HEK293 (cell line): ENCODE measurements at regions not wholly inside any gene's neighbourhood (a gene's known extent, or its start where the extent isn't known, plus 50 kb on each side); places are given as distances from the start of the nearest gene placed in this dataset.

Experiments
- CTCF ChIA-PET: fragments of 350-600 bp; formaldehyde crosslinking; extraction: SDS; loops from one replicate; lab custom pipeline; 2021; ENCODE audit warnings: antibody characterized with exemption; lab: Yijun Ruan, JAX
- POLR2A ChIA-PET: fragments of 300-600 bp; formaldehyde crosslinking; extraction: SDS; loops from one replicate; lab custom pipeline; 2020; ENCODE audit warnings: antibody characterized with exemption, inconsistent platforms; lab: Yijun Ruan, JAX
- H3K27ac ChIP-seq: fragments of 200-500 bp; sonication (Bioruptor generic); 2 replicates; pipeline ENCODE4 v1.5.1; 2014; ENCODE audit warnings: low read depth, low read length, control low read depth, inconsistent platforms; ENCODE audit errors: extremely low read depth
- H3K36me3 ChIP-seq, 2 experiments: fragments of 200-500 bp in 1 of 2; sonication (Bioruptor generic) in 1 of 2; 1 replicate in 1 of 2; 2 replicates in 1 of 2; pipeline ENCODE4 v1.5.1; 2014 to 2017; ENCODE audit warnings: inconsistent platforms in 2 of 2, low read length in 2 of 2; ENCODE audit not compliant: control insufficient read depth in 2 of 2, insufficient read depth in 1 of 2
- H3K4me1 ChIP-seq: fragments of 200-500 bp; sonication (Bioruptor generic); 2 replicates; pipeline ENCODE4 v1.5.1; 2014; ENCODE audit warnings: mild to moderate bottlenecking, low read length, inconsistent platforms; ENCODE audit not compliant: control insufficient read depth, insufficient read depth
- H3K4me3 ChIP-seq: 2 replicates; pipeline ENCODE4 v1.5.1; 2011; ENCODE audit warnings: low read depth, mild to moderate bottlenecking, control low read depth, low read length, moderate library complexity
- H3K9me3 ChIP-seq: fragments of 200-500 bp; sonication (Bioruptor generic); 2 replicates; pipeline ENCODE4 v1.5.1; 2014; ENCODE audit warnings: low read depth, low read length, inconsistent platforms; ENCODE audit not compliant: control insufficient read depth, insufficient read depth
- GLI4 ChIP-seq: fragments of 450-650 bp; formaldehyde crosslinking; IDR thresholded peaks from 2 replicates; pipeline ENCODE4 v1.5.1; 2016; ENCODE audit warnings: missing biosample characterization, missing genetic modification characterization
- HOXD13 ChIP-seq: sonication (generic); formaldehyde crosslinking; IDR thresholded peaks from 2 replicates; pipeline ENCODE4 v1.8.0; 2022; ENCODE audit warnings: missing genetic modification reagents, borderline replicate concordance
- KLF1 ChIP-seq: fragments of 450-650 bp; formaldehyde crosslinking; IDR thresholded peaks from 2 replicates; pipeline ENCODE4 v1.5.1; 2016; ENCODE audit warnings: missing biosample characterization, missing genetic modification characterization
- ZBTB7A ChIP-seq: fragments of 450-650 bp; formaldehyde crosslinking; IDR thresholded peaks from 2 replicates; pipeline ENCODE4 v1.5.1; 2016; ENCODE audit warnings: low read depth, missing biosample characterization, missing genetic modification characterization
- ZFP41 ChIP-seq: fragments of 450-650 bp; formaldehyde crosslinking; IDR thresholded peaks from 2 replicates; pipeline ENCODE4 v1.5.1; 2016; ENCODE audit warnings: missing biosample characterization, missing genetic modification characterization, borderline replicate concordance
- ZNF155 ChIP-seq: fragments of 450-650 bp; formaldehyde crosslinking; IDR thresholded peaks from 2 replicates; pipeline ENCODE4 v1.5.1; 2016; ENCODE audit warnings: missing biosample characterization, missing genetic modification characterization
- ZNF175 ChIP-seq: fragments of 450-650 bp; formaldehyde crosslinking; IDR thresholded peaks from 2 replicates; pipeline ENCODE4 v1.5.1; 2016; ENCODE audit warnings: missing biosample characterization, missing genetic modification characterization
- ZNF266 ChIP-seq: fragments of 450-650 bp; formaldehyde crosslinking; IDR thresholded peaks from 2 replicates; pipeline ENCODE4 v1.5.1; 2016; ENCODE audit warnings: missing biosample characterization, missing genetic modification characterization, low read depth
- ZNF274 ChIP-seq, 2 experiments: fragments of 200-500 bp in 1 of 2; fragments of 450-650 bp in 1 of 2; sonication (Bioruptor generic) in 1 of 2; formaldehyde crosslinking in 1 of 2; IDR thresholded peaks; 2 replicates each; pipeline versions ENCODE4 v1.5.1 to v1.6.1; 2014 to 2016; ENCODE audit warnings: borderline replicate concordance in 1 of 2, inconsistent platforms in 1 of 2, low read length in 1 of 2, missing biosample characterization in 1 of 2, missing genetic modification characterization in 1 of 2
- ZNF404 ChIP-seq: fragments of 450-650 bp; formaldehyde crosslinking; IDR thresholded peaks from 2 replicates; pipeline ENCODE4 v1.5.1; 2017; ENCODE audit warnings: missing biosample characterization, missing genetic modification characterization
- ZNF510 ChIP-seq: fragments of 450-650 bp; formaldehyde crosslinking; IDR thresholded peaks from 2 replicates; pipeline ENCODE4 v1.5.1; 2018; ENCODE audit warnings: mild to moderate bottlenecking, missing genetic modification characterization, missing biosample characterization; ENCODE audit not compliant: insufficient replicate concordance
- ZNF558 ChIP-seq: fragments of 450-650 bp; formaldehyde crosslinking; IDR thresholded peaks from 2 replicates; pipeline ENCODE4 v1.5.1; 2016; ENCODE audit warnings: missing biosample characterization, missing genetic modification characterization
- ZNF629 ChIP-seq: fragments of 450-650 bp; formaldehyde crosslinking; IDR thresholded peaks from 2 replicates; pipeline ENCODE4 v1.5.1; 2017; ENCODE audit warnings: missing biosample characterization, missing genetic modification characterization
- TF ChIP-seq, protein P1 (sequence below): fragments of 450-650 bp; formaldehyde crosslinking; IDR thresholded peaks from 2 replicates; pipeline ENCODE4 v1.5.1; 2016; ENCODE audit warnings: missing biosample characterization, missing genetic modification characterization
- TF ChIP-seq, protein P2 (sequence below): fragments of 450-650 bp; formaldehyde crosslinking; IDR thresholded peaks from 2 replicates; pipeline ENCODE4 v1.5.1; 2016; ENCODE audit warnings: missing biosample characterization, missing genetic modification characterization
- TF ChIP-seq, protein P3 (sequence below): sonication (generic); formaldehyde crosslinking; IDR thresholded peaks from 2 replicates; pipeline ENCODE4 v1.8.1; 2022; ENCODE audit warnings: mild to moderate bottlenecking, moderate library complexity, missing genetic modification reagents
- TF ChIP-seq, protein P4 (sequence below): fragments of 450-650 bp; IDR thresholded peaks from 2 replicates; pipeline ENCODE4 v1.5.1; 2018; ENCODE audit warnings: missing biosample characterization, missing genetic modification characterization
- TF ChIP-seq, protein P5 (sequence below): fragments of 450-650 bp; formaldehyde crosslinking; IDR thresholded peaks from 2 replicates; pipeline ENCODE4 v1.5.1; 2016; ENCODE audit warnings: missing biosample characterization, missing genetic modification characterization
- TF ChIP-seq, protein P6 (sequence below): fragments of 450-650 bp; formaldehyde crosslinking; IDR thresholded peaks from 2 replicates; pipeline ENCODE4 v1.5.1; 2016; ENCODE audit warnings: missing biosample characterization, missing genetic modification characterization

DNA sequence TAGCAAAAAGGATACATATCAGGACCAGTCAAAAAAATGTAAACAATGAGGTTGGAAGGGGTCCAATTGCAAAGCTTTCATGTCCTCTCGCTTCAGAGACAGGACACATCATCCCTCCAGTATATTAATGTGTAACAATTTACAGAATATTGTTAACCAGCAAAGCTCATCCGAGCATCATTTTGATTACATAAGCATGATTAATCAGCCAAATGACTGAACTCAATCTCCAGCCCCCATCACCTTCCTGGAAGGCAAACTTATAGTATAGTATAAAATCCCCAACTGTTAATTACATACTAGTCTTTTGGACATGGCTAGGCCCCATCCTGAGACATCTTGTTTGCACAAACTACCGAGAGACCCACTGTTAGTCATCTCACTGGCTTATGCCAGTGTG lies 77.6 kb upstream of the TRAM1L1 start (continued):
- TF ChIP-seq, protein P1, sequence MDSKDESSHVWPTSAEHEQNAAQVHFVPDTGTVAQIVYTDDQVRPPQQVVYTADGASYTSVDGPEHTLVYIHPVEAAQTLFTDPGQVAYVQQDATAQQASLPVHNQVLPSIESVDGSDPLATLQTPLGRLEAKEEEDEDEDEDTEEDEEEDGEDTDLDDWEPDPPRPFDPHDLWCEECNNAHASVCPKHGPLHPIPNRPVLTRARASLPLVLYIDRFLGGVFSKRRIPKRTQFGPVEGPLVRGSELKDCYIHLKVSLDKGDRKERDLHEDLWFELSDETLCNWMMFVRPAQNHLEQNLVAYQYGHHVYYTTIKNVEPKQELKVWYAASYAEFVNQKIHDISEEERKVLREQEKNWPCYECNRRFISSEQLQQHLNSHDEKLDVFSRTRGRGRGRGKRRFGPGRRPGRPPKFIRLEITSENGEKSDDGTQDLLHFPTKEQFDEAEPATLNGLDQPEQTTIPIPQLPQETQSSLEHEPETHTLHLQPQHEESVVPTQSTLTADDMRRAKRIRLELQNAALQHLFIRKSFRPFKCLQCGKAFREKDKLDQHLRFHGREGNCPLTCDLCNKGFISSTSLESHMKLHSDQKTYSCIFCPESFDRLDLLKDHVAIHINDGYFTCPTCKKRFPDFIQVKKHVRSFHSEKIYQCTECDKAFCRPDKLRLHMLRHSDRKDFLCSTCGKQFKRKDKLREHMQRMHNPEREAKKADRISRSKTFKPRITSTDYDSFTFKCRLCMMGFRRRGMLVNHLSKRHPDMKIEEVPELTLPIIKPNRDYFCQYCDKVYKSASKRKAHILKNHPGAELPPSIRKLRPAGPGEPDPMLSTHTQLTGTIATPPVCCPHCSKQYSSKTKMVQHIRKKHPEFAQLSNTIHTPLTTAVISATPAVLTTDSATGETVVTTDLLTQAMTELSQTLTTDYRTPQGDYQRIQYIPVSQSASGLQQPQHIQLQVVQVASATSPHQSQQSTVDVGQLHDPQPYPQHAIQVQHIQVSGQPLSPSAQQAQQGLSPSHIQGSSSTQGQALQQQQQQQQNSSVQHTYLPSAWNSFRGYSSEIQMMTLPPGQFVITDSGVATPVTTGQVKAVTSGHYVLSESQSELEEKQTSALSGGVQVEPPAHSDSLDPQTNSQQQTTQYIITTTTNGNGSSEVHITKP (tag by site-specific recombination), result no peak
- no peak for TF ChIP-seq ZNF558 (tag by site-specific recombination)
- TF ChIP-seq, all 188 proteins: peak for 0

DNA sequence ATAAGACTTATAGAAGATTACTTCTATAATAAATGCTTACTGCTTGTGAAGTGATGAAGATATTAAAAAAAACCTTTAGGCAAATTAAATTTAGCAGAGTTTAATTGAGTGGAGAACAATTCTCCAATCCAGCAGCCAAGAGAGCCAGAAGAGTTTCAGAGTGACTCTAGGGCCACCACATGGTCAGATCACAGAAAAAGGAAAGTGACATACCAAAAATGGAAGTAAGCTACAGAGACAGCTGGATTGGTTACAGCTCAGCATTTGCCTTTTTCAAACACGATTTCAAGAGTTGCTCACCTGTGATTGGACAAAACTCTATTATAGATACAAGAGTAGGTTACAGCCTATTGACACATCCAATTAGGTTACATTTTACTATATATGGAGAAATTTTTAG lies 79.0 kb upstream of the TRAM1L1 start:
- no peaks in the 10 kb centered on the region for H3K4me1 ChIP-seq
- POLR2A ChIA-PET, result no interaction called here

More for the DNA sequence above, 79.0 kb upstream of the TRAM1L1 start:
- Histone ChIP-seq H3K36me3 (no peaks in the 10 kb centered on the region), H3K9me3 (no peaks in the 10 kb centered on the region), H3K4me3 (no peak overlapping the region), H3K27ac (no peak overlapping the region)
- no peak for TF ChIP-seq ZBTB7A (tag by site-specific recombination)
- TF ChIP-seq ZNF274 (IDR thresholded peaks at IDR 0.05; ENCODE audit: low read length), result no peak
- TF ChIP-seq ZNF274 (tag by site-specific recombination; IDR thresholded peaks at IDR 0.05; ENCODE audit: borderline replicate concordance), result no peak
- TF ChIP-seq, protein P2, sequence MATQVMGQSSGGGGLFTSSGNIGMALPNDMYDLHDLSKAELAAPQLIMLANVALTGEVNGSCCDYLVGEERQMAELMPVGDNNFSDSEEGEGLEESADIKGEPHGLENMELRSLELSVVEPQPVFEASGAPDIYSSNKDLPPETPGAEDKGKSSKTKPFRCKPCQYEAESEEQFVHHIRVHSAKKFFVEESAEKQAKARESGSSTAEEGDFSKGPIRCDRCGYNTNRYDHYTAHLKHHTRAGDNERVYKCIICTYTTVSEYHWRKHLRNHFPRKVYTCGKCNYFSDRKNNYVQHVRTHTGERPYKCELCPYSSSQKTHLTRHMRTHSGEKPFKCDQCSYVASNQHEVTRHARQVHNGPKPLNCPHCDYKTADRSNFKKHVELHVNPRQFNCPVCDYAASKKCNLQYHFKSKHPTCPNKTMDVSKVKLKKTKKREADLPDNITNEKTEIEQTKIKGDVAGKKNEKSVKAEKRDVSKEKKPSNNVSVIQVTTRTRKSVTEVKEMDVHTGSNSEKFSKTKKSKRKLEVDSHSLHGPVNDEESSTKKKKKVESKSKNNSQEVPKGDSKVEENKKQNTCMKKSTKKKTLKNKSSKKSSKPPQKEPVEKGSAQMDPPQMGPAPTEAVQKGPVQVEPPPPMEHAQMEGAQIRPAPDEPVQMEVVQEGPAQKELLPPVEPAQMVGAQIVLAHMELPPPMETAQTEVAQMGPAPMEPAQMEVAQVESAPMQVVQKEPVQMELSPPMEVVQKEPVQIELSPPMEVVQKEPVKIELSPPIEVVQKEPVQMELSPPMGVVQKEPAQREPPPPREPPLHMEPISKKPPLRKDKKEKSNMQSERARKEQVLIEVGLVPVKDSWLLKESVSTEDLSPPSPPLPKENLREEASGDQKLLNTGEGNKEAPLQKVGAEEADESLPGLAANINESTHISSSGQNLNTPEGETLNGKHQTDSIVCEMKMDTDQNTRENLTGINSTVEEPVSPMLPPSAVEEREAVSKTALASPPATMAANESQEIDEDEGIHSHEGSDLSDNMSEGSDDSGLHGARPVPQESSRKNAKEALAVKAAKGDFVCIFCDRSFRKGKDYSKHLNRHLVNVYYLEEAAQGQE, result no peak
- no peak for TF ChIP-seq GLI4
- TF ChIP-seq ZNF175 (tag by site-specific recombination), result no peak
- no peak for TF ChIP-seq ZNF629 (tag by site-specific recombination)
- TF ChIP-seq, protein P3, sequence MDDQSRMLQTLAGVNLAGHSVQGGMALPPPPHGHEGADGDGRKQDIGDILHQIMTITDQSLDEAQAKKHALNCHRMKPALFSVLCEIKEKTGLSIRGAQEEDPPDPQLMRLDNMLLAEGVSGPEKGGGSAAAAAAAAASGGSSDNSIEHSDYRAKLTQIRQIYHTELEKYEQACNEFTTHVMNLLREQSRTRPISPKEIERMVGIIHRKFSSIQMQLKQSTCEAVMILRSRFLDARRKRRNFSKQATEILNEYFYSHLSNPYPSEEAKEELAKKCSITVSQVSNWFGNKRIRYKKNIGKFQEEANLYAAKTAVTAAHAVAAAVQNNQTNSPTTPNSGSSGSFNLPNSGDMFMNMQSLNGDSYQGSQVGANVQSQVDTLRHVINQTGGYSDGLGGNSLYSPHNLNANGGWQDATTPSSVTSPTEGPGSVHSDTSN (CRISPR knock-in tag), result no peak
- no peak for TF ChIP-seq KLF1 (tag by site-specific recombination)
- no peak for TF ChIP-seq HOXD13
- TF ChIP-seq ZNF404, result no peak
- no peak for TF ChIP-seq ZNF510 (tag by site-specific recombination)
- TF ChIP-seq, protein P4, sequence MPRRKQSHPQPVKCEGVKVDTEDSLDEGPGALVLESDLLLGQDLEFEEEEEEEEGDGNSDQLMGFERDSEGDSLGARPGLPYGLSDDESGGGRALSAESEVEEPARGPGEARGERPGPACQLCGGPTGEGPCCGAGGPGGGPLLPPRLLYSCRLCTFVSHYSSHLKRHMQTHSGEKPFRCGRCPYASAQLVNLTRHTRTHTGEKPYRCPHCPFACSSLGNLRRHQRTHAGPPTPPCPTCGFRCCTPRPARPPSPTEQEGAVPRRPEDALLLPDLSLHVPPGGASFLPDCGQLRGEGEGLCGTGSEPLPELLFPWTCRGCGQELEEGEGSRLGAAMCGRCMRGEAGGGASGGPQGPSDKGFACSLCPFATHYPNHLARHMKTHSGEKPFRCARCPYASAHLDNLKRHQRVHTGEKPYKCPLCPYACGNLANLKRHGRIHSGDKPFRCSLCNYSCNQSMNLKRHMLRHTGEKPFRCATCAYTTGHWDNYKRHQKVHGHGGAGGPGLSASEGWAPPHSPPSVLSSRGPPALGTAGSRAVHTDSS, result no peak
- TF ChIP-seq, protein P5, sequence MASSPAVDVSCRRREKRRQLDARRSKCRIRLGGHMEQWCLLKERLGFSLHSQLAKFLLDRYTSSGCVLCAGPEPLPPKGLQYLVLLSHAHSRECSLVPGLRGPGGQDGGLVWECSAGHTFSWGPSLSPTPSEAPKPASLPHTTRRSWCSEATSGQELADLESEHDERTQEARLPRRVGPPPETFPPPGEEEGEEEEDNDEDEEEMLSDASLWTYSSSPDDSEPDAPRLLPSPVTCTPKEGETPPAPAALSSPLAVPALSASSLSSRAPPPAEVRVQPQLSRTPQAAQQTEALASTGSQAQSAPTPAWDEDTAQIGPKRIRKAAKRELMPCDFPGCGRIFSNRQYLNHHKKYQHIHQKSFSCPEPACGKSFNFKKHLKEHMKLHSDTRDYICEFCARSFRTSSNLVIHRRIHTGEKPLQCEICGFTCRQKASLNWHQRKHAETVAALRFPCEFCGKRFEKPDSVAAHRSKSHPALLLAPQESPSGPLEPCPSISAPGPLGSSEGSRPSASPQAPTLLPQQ, result no peak
- no peak for TF ChIP-seq ZNF266
- no peak for TF ChIP-seq ZFP41
- no peak for TF ChIP-seq ZNF155
- TF ChIP-seq, protein P6, sequence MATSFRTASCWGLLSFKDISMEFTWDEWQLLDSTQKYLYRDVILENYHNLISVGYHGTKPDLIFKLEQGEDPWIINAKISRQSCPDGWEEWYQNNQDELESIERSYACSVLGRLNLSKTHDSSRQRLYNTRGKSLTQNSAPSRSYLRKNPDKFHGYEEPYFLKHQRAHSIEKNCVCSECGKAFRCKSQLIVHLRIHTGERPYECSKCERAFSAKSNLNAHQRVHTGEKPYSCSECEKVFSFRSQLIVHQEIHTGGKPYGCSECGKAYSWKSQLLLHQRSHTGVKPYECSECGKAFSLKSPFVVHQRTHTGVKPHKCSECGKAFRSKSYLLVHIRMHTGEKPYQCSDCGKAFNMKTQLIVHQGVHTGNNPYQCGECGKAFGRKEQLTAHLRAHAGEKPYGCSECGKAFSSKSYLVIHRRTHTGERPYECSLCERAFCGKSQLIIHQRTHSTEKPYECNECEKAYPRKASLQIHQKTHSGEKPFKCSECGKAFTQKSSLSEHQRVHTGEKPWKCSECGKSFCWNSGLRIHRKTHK, result no peak
- CTCF ChIA-PET, result no interaction called here
